ENCODE measurements at regions not wholly inside any gene's neighbourhood (a gene's known extent, or its start where the extent isn't known, plus 50 kb on each side); places are given as distances from the start of the nearest gene placed in this dataset.

GRCh38 chr16:6674071-6674470, 658.6 kb upstream of the RBFOX1 start:
- H3K27me3 ChIP-seq (ENCODE audit: insufficient read depth, low read length): no peaks in the 10 kb centered on the region
- H3K4me3 ChIP-seq (ENCODE audit: low read length): no peak overlapping the region
- no peaks in the 10 kb centered on the region for H3K9me3 ChIP-seq (ENCODE audit: low read length)
- no peaks in the 10 kb centered on the region for H3K4me1 ChIP-seq (ENCODE audit: insufficient read depth, low read length)
- H3K36me3 ChIP-seq (ENCODE audit: insufficient read depth, low read length): no peaks in the 10 kb centered on the region
- H2AFZ ChIP-seq (ENCODE audit: low read depth, low read length): no peak overlapping the region

DNA sequence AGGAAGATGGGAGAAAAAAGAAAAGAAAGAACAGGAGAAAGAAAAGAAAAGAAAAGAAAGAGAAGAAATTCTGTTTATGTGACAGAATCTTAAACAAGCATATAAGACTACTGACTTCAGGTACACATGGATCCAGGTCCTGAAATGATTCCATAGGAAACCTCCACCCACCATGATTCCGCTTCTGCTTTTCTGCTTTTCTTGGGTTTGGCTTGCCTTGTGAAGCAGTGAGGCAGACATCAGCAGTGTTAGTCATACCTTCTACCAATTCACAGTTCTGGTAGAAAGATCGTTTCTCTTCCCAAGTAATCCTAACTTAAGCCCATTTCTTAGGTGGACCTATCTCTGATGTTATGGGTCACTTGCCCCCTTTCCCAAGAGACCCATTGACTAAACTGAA, 660.1 kb upstream of the RBFOX1 start:
- Histone ChIP-seq H3K36me3 (ENCODE audit: insufficient read depth, low read length) (no peaks in the 10 kb centered on the region), H3K4me1 (ENCODE audit: insufficient read depth, low read length) (no peaks in the 10 kb centered on the region), H3K27me3 (ENCODE audit: insufficient read depth, low read length) (no peaks in the 10 kb centered on the region), H2AFZ (ENCODE audit: low read depth, low read length) (no peak overlapping the region), H3K9me3 (ENCODE audit: low read length) (no peaks in the 10 kb centered on the region), H3K4me3 (ENCODE audit: low read length) (no peak overlapping the region)

DNA sequence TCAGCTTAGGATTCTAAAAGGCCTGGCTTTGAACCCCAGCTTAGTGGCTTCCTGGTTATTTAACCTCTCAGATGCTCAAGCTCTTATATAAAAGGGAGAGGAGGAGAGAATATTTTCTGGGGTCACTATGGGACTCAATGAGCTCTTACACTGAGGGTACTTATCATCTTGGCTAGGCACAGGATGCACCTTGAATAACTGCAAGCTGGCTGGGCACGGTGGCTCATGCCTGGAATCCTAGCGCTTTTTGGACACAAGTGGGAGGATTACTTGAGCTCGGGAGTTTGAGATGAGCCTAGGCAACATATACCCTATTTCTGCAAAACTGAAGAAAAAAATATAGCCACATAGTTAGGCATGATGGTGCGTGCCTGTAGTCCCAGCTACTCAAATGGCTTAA, 665.3 kb upstream of the RBFOX1 start:
- Histone ChIP-seq H3K27me3 (ENCODE audit: insufficient read depth, low read length) (no peaks in the 10 kb centered on the region), H3K36me3 (ENCODE audit: insufficient read depth, low read length) (no peaks in the 10 kb centered on the region), H2AFZ (ENCODE audit: low read depth, low read length) (no peak overlapping the region), H3K9me3 (ENCODE audit: low read length) (no peaks in the 10 kb centered on the region), H3K4me1 (ENCODE audit: insufficient read depth, low read length) (no peaks in the 10 kb centered on the region), H3K4me3 (ENCODE audit: low read length) (no peak overlapping the region)

GRCh38 chr16:6665126-6665525, 667.5 kb upstream of the RBFOX1 start:
- Histone ChIP-seq H3K4me3 (ENCODE audit: low read length) (no peak overlapping the region), H3K9me3 (ENCODE audit: low read length) (no peaks in the 10 kb centered on the region), H2AFZ (ENCODE audit: low read depth, low read length) (no peak overlapping the region), H3K27me3 (ENCODE audit: insufficient read depth, low read length) (no peaks in the 10 kb centered on the region), H3K36me3 (ENCODE audit: insufficient read depth, low read length) (no peaks in the 10 kb centered on the region), H3K4me1 (ENCODE audit: insufficient read depth, low read length) (no peaks in the 10 kb centered on the region)

DNA sequence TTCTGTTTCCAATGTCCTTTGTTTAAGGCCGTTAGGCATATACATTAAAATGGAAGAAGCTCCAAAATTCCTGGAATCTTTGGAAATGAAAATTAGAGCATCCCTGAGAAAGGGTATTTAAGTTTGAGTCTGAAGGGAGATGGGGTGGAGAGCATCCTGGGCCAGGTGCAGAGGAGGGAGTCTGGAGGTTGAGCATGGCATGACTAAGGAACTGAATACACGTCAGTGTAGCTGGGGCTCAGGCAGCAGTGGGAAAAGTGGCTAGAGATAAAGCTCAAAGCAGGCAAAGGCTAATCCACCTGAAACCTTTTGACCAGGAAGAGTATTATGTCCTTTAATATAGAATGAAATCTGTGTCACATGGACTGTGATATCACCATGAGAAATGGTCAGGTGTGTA, 669.0 kb upstream of the RBFOX1 start:
- Histone ChIP-seq H3K9me3 (ENCODE audit: low read length) (no peaks in the 10 kb centered on the region), H3K4me1 (ENCODE audit: insufficient read depth, low read length) (no peaks in the 10 kb centered on the region), H3K4me3 (ENCODE audit: low read length) (no peak overlapping the region), H3K27me3 (ENCODE audit: insufficient read depth, low read length) (no peaks in the 10 kb centered on the region), H3K36me3 (ENCODE audit: insufficient read depth, low read length) (no peaks in the 10 kb centered on the region), H2AFZ (ENCODE audit: low read depth, low read length) (no peak overlapping the region)

DNA sequence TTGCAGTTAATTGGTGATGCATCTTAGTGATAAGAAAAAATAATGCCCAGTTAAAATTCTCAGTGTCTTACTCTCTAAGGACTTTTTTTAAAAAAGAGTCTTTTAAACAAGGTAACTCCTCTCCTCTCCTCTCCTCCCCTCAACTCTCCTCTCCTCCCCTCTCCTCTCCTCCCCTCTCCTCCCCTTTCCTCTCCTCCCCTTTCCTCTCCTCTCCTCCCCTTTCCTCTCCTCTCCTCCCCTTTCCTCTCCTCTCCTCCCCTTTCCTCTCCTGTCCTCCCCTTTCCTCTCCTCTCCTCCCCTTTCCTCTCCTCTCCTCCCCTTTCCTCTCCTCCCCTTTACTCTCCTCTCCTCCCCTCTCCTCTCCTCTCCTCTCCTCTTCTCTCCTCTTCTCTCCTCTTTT, 675.9 kb upstream of the RBFOX1 start:
- Histone ChIP-seq H2AFZ (ENCODE audit: low read depth, low read length) (no peak overlapping the region), H3K27me3 (ENCODE audit: insufficient read depth, low read length) (no peaks in the 10 kb centered on the region), H3K9me3 (ENCODE audit: low read length) (no peaks in the 10 kb centered on the region), H3K36me3 (ENCODE audit: insufficient read depth, low read length) (no peaks in the 10 kb centered on the region), H3K4me1 (ENCODE audit: insufficient read depth, low read length) (no peaks in the 10 kb centered on the region), H3K4me3 (ENCODE audit: low read length) (no peak overlapping the region)

DNA sequence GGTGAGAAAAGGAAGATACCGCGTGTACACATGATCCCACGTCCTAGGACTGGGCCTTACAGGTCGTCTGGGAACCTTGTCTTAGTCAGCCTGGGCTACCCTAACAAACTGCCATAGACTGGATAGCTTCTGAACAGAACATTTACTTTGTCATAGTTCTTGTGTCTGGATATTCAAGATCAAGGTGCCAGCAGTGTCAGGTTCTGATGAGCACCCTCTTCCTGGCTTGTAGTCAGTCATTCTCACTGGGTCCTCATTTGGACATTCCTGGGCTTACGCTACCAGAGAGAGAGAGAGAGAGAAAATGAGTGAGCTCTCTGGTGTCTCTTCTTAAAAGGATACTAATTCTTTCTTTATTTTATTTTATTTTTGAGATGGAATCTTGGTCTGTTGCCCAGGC, 685.8 kb upstream of the RBFOX1 start:
- Histone ChIP-seq H3K27me3 (ENCODE audit: insufficient read depth, low read length) (no peaks in the 10 kb centered on the region), H3K36me3 (ENCODE audit: insufficient read depth, low read length) (no peaks in the 10 kb centered on the region), H3K4me3 (ENCODE audit: low read length) (no peak overlapping the region), H2AFZ (ENCODE audit: low read depth, low read length) (no peak overlapping the region), H3K9me3 (ENCODE audit: low read length) (no peaks in the 10 kb centered on the region), H3K4me1 (ENCODE audit: insufficient read depth, low read length) (no peaks in the 10 kb centered on the region)

- no peak overlapping the region for H3K4me3 ChIP-seq (ENCODE audit: low read length)
- H3K36me3 ChIP-seq (ENCODE audit: insufficient read depth, low read length): no peaks in the 10 kb centered on the region
- H3K4me1 ChIP-seq (ENCODE audit: insufficient read depth, low read length): no peaks in the 10 kb centered on the region
- H3K27me3 ChIP-seq (ENCODE audit: insufficient read depth, low read length): peaks cover 2% of the 10 kb centered on the region
- H3K9me3 ChIP-seq (ENCODE audit: low read length): no peaks in the 10 kb centered on the region
- H2AFZ ChIP-seq (ENCODE audit: low read depth, low read length): no peak overlapping the region
These were observed 686.7 kb upstream of the RBFOX1 start for GRCh38 chr16:6645768-6646568.

DNA sequence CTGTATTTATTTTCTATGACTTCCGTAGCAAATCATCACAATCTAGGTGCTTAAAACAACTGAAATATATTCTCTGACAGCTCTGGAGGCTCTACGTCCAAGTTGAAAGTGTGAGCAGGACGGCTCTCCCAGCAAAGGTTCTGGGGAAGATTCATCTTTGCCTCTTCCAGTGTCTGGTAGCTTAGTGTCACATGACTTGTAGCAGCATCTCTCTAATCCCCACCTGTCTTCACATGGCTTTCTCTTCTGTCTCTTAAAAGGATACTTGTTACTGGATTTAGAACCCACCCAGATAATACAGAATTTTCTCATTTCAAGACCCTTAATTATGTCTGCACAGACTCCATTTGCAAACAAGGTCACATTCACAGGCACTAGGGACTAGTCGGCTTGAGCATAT, 687.7 kb upstream of the RBFOX1 start:
- no peak overlapping the region for H2AFZ ChIP-seq (ENCODE audit: low read depth, low read length)
- no peaks in the 10 kb centered on the region for H3K36me3 ChIP-seq (ENCODE audit: insufficient read depth, low read length)
- H3K27me3 ChIP-seq (ENCODE audit: insufficient read depth, low read length): peaks cover 2% of the 10 kb centered on the region
- no peaks in the 10 kb centered on the region for H3K9me3 ChIP-seq (ENCODE audit: low read length)
- H3K4me1 ChIP-seq (ENCODE audit: insufficient read depth, low read length): no peaks in the 10 kb centered on the region
- no peak overlapping the region for H3K4me3 ChIP-seq (ENCODE audit: low read length)

DNA sequence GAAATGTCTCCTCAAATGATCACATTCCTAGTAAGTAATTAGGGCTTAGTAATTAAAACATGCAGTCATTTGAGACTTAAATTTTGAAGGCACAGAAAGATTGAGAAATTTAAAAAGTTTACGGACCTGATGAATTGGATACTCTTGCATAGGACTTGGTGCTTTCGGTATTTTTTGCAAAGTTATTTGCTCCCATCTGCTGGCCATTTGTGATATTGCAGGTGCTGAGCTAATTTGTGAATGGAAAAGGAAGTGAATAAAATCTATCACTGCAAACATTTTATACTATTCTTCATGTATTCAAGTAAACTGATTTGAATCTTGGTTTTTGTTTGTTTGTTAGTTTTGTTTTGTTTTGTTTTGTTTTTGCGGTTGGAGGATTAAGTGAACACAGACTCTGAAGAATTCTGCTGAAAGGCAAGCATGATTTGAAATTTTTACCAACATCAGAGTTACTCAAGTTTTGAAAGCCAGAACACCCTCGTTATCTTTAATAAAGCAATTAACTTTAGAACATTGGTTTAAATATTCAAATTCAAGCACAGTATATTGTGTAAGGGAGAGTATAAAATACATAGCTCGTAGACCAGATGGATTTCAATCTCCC, 689.5 kb upstream of the RBFOX1 start:
- peaks cover 2% of the 10 kb centered on the region for H3K27me3 ChIP-seq (ENCODE audit: insufficient read depth, low read length)
- no peaks in the 10 kb centered on the region for H3K36me3 ChIP-seq (ENCODE audit: insufficient read depth, low read length)
- H3K4me1 ChIP-seq (ENCODE audit: insufficient read depth, low read length): no peaks in the 10 kb centered on the region
- H3K4me3 ChIP-seq (ENCODE audit: low read length): no peak overlapping the region
- H3K9me3 ChIP-seq (ENCODE audit: low read length): no peaks in the 10 kb centered on the region
- no peak overlapping the region for H2AFZ ChIP-seq (ENCODE audit: low read depth, low read length)

GRCh38 chr16:6642271-6642670, 690.4 kb upstream of the RBFOX1 start:
- Histone ChIP-seq H2AFZ (ENCODE audit: low read depth, low read length) (no peak overlapping the region), H3K27me3 (ENCODE audit: insufficient read depth, low read length) (peaks cover 2% of the 10 kb centered on the region), H3K36me3 (ENCODE audit: insufficient read depth, low read length) (no peaks in the 10 kb centered on the region), H3K4me1 (ENCODE audit: insufficient read depth, low read length) (no peaks in the 10 kb centered on the region), H3K9me3 (ENCODE audit: low read length) (no peaks in the 10 kb centered on the region), H3K4me3 (ENCODE audit: low read length) (no peak overlapping the region)

GRCh38 chr16:6641091-6641490, 691.6 kb upstream of the RBFOX1 start:
- H3K36me3 ChIP-seq (ENCODE audit: insufficient read depth, low read length): no peaks in the 10 kb centered on the region
- H2AFZ ChIP-seq (ENCODE audit: low read depth, low read length): no peak overlapping the region
- no peak overlapping the region for H3K4me3 ChIP-seq (ENCODE audit: low read length)
- no peaks in the 10 kb centered on the region for H3K4me1 ChIP-seq (ENCODE audit: insufficient read depth, low read length)
- H3K27me3 ChIP-seq (ENCODE audit: insufficient read depth, low read length): peaks cover 2% of the 10 kb centered on the region
- no peaks in the 10 kb centered on the region for H3K9me3 ChIP-seq (ENCODE audit: low read length)

DNA sequence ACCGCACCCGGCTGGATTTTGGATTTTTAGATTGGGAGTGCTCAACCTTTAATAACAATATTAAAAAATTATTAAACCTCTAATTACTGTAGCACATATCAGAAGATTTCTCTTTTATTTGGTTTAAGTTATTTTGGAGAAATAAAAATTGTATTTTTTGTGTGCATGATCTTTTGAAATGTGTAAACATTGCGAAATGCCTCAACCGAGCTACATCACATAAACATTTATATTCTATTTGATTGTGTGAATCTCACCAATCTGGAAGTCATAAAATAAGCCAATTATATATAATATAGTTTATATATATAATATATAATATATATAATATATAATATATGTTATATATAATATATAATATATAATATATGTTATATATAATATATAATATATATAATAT, 696.2 kb upstream of the RBFOX1 start:
- peaks cover 2% of the 10 kb centered on the region for H3K27me3 ChIP-seq (ENCODE audit: insufficient read depth, low read length)
- H3K4me3 ChIP-seq (ENCODE audit: low read length): no peak overlapping the region
- H3K4me1 ChIP-seq (ENCODE audit: insufficient read depth, low read length): no peaks in the 10 kb centered on the region
- H3K36me3 ChIP-seq (ENCODE audit: insufficient read depth, low read length): no peaks in the 10 kb centered on the region
- no peak overlapping the region for H2AFZ ChIP-seq (ENCODE audit: low read depth, low read length)
- H3K9me3 ChIP-seq (ENCODE audit: low read length): no peaks in the 10 kb centered on the region

GRCh38 chr16:6634151-6634550, 698.5 kb upstream of the RBFOX1 start:
- no peak overlapping the region for H2AFZ ChIP-seq (ENCODE audit: low read depth, low read length)
- no peaks in the 10 kb centered on the region for H3K9me3 ChIP-seq (ENCODE audit: low read length)
- H3K4me1 ChIP-seq (ENCODE audit: insufficient read depth, low read length): no peaks in the 10 kb centered on the region
- H3K36me3 ChIP-seq (ENCODE audit: insufficient read depth, low read length): no peaks in the 10 kb centered on the region
- H3K4me3 ChIP-seq (ENCODE audit: low read length): no peak overlapping the region
- H3K27me3 ChIP-seq (ENCODE audit: insufficient read depth, low read length): no peaks in the 10 kb centered on the region

Data from neuron (in vitro differentiated cells).